HL-60 (cell line): ENCODE measurements at regions not wholly inside any gene's neighbourhood (a gene's known extent, or its start where the extent isn't known, plus 50 kb on each side); places are given as distances from the start of the nearest gene placed in this dataset.
"Not testable (repeated sequence)": the region's sequence is repeated elsewhere in the genome, so short reads cannot be mapped to it uniquely, and the experiment has no call there.

Experiments
- POLR2AphosphoS5 ChIP-seq: IDR thresholded peaks from 2 replicates; pipeline ENCODE4 v1.6.1; 2012; ENCODE audit warnings: low read depth
- TF ChIP-seq, protein P1 (sequence below): IDR thresholded peaks from one replicate; pipeline ENCODE4 v1.5.1; 2011; ENCODE audit warnings: low read length, control low read depth, inconsistent platforms; ENCODE audit not compliant: insufficient read depth

DNA sequence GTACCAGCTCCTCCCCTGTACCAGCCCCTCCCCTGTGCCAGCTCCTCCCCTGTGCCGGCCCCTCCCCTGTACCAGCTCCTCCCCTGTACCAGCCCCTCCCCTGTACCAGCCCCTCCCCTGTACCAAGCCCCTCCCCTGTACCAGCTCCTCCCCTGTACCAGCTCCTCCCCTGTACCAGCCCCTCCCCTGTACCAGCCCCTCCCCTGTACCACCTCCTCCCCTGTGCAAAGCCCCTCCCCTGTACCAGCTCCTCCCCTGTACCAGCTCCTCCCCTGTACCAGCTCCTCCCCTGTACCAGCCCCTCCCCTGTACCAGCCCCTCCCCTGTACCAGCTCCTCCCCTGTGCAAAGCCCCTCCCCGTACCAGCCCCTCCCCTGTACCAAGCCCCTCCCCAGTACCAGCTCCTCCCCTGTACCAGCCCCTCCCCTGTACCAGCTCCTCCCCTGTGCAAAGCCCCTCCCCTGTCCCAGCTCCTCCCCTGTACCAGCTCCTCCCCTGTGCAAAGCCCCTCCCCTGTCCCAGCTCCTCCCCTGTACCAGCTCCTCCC, 113.5 kb downstream of the METRNL start:
- TF ChIP-seq POLR2AphosphoS5 = not testable (repeated sequence)
- TF ChIP-seq, protein P1, sequence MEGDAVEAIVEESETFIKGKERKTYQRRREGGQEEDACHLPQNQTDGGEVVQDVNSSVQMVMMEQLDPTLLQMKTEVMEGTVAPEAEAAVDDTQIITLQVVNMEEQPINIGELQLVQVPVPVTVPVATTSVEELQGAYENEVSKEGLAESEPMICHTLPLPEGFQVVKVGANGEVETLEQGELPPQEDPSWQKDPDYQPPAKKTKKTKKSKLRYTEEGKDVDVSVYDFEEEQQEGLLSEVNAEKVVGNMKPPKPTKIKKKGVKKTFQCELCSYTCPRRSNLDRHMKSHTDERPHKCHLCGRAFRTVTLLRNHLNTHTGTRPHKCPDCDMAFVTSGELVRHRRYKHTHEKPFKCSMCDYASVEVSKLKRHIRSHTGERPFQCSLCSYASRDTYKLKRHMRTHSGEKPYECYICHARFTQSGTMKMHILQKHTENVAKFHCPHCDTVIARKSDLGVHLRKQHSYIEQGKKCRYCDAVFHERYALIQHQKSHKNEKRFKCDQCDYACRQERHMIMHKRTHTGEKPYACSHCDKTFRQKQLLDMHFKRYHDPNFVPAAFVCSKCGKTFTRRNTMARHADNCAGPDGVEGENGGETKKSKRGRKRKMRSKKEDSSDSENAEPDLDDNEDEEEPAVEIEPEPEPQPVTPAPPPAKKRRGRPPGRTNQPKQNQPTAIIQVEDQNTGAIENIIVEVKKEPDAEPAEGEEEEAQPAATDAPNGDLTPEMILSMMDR = not testable (repeated sequence)
